HG03045 (cell line): ENCODE measurements at regions not wholly inside any gene's neighbourhood (a gene's known extent, or its start where the extent isn't known, plus 50 kb on each side); places are given as distances from the start of the nearest gene placed in this dataset.
"Not testable (repeated sequence)": the region's sequence is repeated elsewhere in the genome, so short reads cannot be mapped to it uniquely, and the experiment has no call there.

Experiments
- ATAC-seq: cut with Tn5 transposase; IDR thresholded peaks from one replicate; pipeline ENCODE4 v1.9.1; 2021; ENCODE audit warnings: mild to moderate bottlenecking, moderate library complexity; ENCODE audit not compliant: unreplicated experiment

DNA sequence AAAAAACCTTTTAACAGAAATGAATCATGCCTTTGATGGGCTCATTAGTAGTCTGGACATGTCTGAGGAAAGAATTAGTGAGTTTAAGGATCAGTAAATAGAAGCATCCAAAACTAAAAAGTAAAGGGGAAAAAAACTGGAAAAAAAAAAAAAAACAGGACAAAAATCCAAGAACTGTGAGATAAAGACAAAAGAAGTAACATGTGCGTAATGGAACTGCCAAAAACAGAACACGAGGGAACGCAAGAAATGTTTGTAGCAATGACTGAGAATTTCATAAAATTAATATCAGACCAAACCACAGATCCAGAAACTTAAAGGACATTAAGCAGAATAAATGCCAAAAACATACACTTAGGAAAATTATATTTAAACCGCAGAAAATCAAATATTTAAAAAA, 77.4 kb downstream of the MS4A13 start:
- no peak for ATAC-seq

- ATAC-seq: no peak
Measured at GRCh38 chr11:60594998-60595642, 79.9 kb downstream of the MS4A13 start.

DNA sequence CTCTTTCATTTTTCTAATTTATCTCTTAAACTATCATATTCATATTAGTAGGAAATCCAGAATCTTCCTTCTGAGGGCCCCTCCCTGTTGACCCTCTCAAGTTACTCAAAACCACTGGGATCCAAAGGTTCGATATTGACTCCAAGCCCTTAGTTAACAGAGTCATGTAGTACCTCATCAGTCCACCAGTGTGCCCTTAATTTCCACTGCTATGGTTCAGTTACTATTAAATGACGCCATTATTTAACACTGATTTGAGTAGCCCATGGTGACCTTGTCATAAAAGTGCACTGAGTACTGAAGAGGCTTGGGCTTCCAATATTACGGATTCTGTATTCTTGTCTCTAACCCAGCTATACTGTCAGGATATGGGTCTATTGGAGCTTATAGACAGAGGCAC, 91.9 kb upstream of the MS4A8 start:
- no peak for ATAC-seq

- no peak for ATAC-seq
Measured at GRCh38 chr11:60609632-60610031, 89.8 kb upstream of the MS4A8 start.

- no peak for ATAC-seq
Measured at GRCh38 chr11:60610702-60611101, 88.7 kb upstream of the MS4A8 start.

DNA sequence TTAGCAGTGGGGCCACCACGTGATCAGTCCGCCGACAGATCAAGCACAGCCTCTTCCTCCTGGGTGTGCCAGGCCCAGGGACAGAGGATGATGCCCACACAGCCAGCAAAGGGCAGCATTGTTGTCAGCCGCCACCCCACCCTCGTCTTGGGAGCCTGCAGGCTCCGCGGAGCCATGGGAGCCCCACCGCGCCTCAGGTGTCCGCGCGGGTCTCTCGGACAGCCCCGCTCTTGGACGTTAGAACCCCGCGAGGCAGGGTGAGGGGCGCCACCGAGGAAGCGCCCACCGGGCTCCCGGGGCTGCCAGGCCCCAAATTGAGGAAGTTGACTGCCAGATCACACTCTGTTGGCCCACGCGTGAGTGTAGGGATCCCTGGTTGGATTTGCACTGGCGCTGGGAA, 83.9 kb upstream of the MS4A8 start:
- ATAC-seq: no peak

GRCh38 chr11:60621940-60622339, 77.5 kb upstream of the MS4A8 start:
- ATAC-seq: not testable (repeated sequence)

- not testable (repeated sequence) for ATAC-seq
Measured at GRCh38 chr11:60622776-60623175, 76.6 kb upstream of the MS4A8 start.

GRCh38 chr11:60625262-60625661, 74.2 kb upstream of the MS4A8 start:
- no peak for ATAC-seq

DNA sequence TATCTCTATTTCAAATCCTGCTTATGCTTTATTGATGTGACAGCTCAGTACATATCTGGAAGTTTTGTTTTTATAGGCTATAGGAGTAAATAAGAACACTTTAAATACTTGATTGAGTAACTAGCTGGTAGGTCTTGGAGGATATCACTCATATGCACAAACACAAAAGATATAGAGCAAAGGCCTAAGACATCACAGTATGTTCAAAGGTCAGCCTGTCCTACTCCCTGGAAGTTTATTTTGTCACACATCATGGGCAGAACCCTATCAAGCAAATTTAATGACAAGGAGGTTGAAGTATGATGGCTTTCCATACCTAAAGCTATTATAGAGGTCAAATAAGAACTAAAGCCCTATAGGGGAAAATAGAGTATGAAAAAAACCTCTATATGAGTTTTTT, 70.0 kb upstream of the MS4A8 start:
- no peak for ATAC-seq

DNA sequence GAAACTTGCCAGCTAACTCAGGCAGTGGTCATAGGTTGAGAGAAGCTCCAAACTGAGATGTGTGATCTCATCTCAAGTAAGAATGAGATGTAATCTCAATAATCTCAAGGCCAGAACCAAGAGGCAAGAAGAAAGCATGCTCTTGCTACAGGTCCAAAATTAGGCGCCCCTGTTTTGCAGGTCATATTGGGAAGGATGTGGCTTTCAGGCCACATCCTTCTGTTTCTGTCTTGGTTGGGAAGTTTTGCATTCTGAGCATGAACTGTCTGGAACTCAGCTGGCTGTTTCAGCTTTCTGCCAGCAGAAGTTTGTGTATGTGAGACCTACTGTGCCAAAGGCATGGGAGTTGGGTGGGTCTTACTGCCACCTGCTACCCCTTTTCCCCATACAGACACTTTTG, 67.5 kb upstream of the MS4A8 start:
- ATAC-seq: no peak

GRCh38 chr11:60633645-60634044, 65.8 kb upstream of the MS4A8 start:
- ATAC-seq: peak; percentile 66

DNA sequence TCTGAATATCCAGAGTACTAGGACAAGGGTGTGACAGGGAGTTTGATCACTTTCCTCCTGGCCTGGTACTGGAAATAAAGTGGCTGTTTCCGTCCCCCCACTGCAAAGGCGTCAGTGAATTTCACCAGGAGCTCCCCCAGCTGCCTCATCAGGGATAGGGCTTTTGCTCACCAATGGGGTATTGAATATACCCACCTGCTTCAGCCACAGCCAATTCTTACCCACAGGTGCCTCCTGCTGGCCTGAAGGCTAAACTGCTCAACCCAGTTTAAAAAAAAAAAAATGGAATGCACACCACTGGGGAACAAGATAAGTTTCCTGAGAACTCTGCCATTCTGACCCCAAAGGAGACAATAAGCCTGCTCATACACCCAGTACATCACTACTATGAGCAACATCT, 65.3 kb upstream of the MS4A8 start:
- peak; percentile 36 for ATAC-seq

GRCh38 chr11:60641940-60642339, 57.5 kb upstream of the MS4A8 start:
- ATAC-seq: no peak

GRCh38 chr11:60647087-60647486, 52.3 kb upstream of the MS4A8 start:
- ATAC-seq: no peak
